ENCODE measurements at regions not wholly inside any gene's neighbourhood (a gene's known extent, or its start where the extent isn't known, plus 50 kb on each side); places are given as distances from the start of the nearest gene placed in this dataset.
"Not testable (repeated sequence)": the region's sequence is repeated elsewhere in the genome, so short reads cannot be mapped to it uniquely, and the experiment has no call there.

GRCh38 chr11:67759321-67759720 lies 84.9 kb upstream of the ALDH3B2 start:
- H3K4me3 ChIP-seq (replicated peaks in 1 of 3; ENCODE audit: insufficient read depth in 1 of 3, low read depth in 1 of 3, low read length in 3 of 3); POLR2A ChIA-PET; CTCF ChIA-PET; H3K79me2 ChIP-seq (ENCODE audit: control insufficient read depth, insufficient read depth, low read length); H3K36me3 ChIP-seq (ENCODE audit: control insufficient read depth in 2 of 2, extremely low read depth in 1 of 2, insufficient read depth in 2 of 2, low read length in 2 of 2); H3K27ac ChIP-seq (ENCODE audit: insufficient read depth, low read depth, low read length); BruUV-seq (replicated peaks); H4K20me1 ChIP-seq (replicated peaks; ENCODE audit: control insufficient read depth, extremely low read depth, insufficient read depth, low read length); dilution Hi-C loops (cut with MboI; ENCODE audit: extremely low pct_ligation_motif_present, low sequenced_read_pairs); H2AFZ ChIP-seq (ENCODE audit: low read depth, low read length); H3K9me1 ChIP-seq (replicated peaks; ENCODE audit: control insufficient read depth, extremely low read depth, insufficient read depth, low read length); DNase-seq (ENCODE audit: low read depth, low spot score); H3K4me1 ChIP-seq (ENCODE audit: control insufficient read depth, extremely low read depth, insufficient read depth, low read length); FAIRE-seq; intact Hi-C loops (cut with micrococcal nuclease); H3K27me3 ChIP-seq (ENCODE audit: control insufficient read depth in 2 of 2, insufficient read depth in 2 of 2, low read length in 2 of 2); H3K9me3 ChIP-seq (replicated peaks; ENCODE audit: control insufficient read depth, insufficient read depth, low read length); H3K9ac ChIP-seq (replicated peaks; ENCODE audit: extremely low read depth, insufficient read depth, low read length); H3K4me2 ChIP-seq (ENCODE audit: insufficient read depth, low read length): not testable (repeated sequence)

- H4K20me1 ChIP-seq (replicated peaks; ENCODE audit: control insufficient read depth, extremely low read depth, insufficient read depth, low read length); FAIRE-seq; dilution Hi-C loops (cut with MboI; ENCODE audit: extremely low pct_ligation_motif_present, low sequenced_read_pairs); H3K27ac ChIP-seq (ENCODE audit: insufficient read depth, low read depth, low read length); BruUV-seq (replicated peaks); POLR2A ChIA-PET; H3K9me1 ChIP-seq (replicated peaks; ENCODE audit: control insufficient read depth, extremely low read depth, insufficient read depth, low read length); H2AFZ ChIP-seq (ENCODE audit: low read depth, low read length); CTCF ChIA-PET; H3K4me1 ChIP-seq (ENCODE audit: control insufficient read depth, extremely low read depth, insufficient read depth, low read length); DNase-seq (ENCODE audit: low read depth, low spot score); H3K9ac ChIP-seq (replicated peaks; ENCODE audit: extremely low read depth, insufficient read depth, low read length); H3K79me2 ChIP-seq (ENCODE audit: control insufficient read depth, insufficient read depth, low read length); H3K27me3 ChIP-seq (ENCODE audit: control insufficient read depth in 2 of 2, insufficient read depth in 2 of 2, low read length in 2 of 2); H3K4me3 ChIP-seq (replicated peaks in 1 of 3; ENCODE audit: insufficient read depth in 1 of 3, low read depth in 1 of 3, low read length in 3 of 3); intact Hi-C loops (cut with micrococcal nuclease); H3K4me2 ChIP-seq (ENCODE audit: insufficient read depth, low read length); H3K9me3 ChIP-seq (replicated peaks; ENCODE audit: control insufficient read depth, insufficient read depth, low read length); H3K36me3 ChIP-seq (ENCODE audit: control insufficient read depth in 2 of 2, extremely low read depth in 1 of 2, insufficient read depth in 2 of 2, low read length in 2 of 2): not testable (repeated sequence)
These were observed 84.0 kb upstream of the ALDH3B2 start for GRCh38 chr11:67758467-67758866.

DNA sequence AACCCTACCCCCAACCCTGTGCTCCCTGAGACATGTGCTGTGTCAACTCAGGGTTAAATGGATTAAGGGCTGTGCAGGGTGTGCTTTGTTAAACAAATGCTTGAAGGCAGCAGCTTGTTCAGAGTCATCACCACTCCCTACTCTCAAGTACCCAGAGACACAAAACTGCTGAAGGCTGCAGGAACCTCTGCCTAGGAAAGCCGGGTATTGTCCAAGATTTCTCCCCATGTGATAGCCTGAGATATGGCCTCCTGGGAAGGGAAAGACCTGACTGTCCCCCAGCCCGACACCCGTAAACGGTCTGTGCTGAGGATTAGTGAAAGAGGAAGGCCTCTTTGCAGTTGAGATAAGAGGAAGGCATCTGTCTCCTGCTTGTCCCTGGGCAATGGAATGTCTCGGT lies 83.6 kb upstream of the ALDH3B2 start:
- H3K27me3 ChIP-seq (ENCODE audit: control insufficient read depth in 2 of 2, insufficient read depth in 2 of 2, low read length in 2 of 2); H2AFZ ChIP-seq (ENCODE audit: low read depth, low read length); POLR2A ChIA-PET; H3K9me3 ChIP-seq (replicated peaks; ENCODE audit: control insufficient read depth, insufficient read depth, low read length); FAIRE-seq; H3K4me1 ChIP-seq (ENCODE audit: control insufficient read depth, extremely low read depth, insufficient read depth, low read length); H3K9ac ChIP-seq (replicated peaks; ENCODE audit: extremely low read depth, insufficient read depth, low read length); dilution Hi-C loops (cut with MboI; ENCODE audit: extremely low pct_ligation_motif_present, low sequenced_read_pairs); DNase-seq (ENCODE audit: low read depth, low spot score); H3K27ac ChIP-seq (ENCODE audit: insufficient read depth, low read depth, low read length); H3K4me2 ChIP-seq (ENCODE audit: insufficient read depth, low read length); CTCF ChIA-PET; H3K79me2 ChIP-seq (ENCODE audit: control insufficient read depth, insufficient read depth, low read length); BruUV-seq (replicated peaks); H3K4me3 ChIP-seq (replicated peaks in 1 of 3; ENCODE audit: insufficient read depth in 1 of 3, low read depth in 1 of 3, low read length in 3 of 3); intact Hi-C loops (cut with micrococcal nuclease); H3K9me1 ChIP-seq (replicated peaks; ENCODE audit: control insufficient read depth, extremely low read depth, insufficient read depth, low read length); H3K36me3 ChIP-seq (ENCODE audit: control insufficient read depth in 2 of 2, extremely low read depth in 1 of 2, insufficient read depth in 2 of 2, low read length in 2 of 2); H4K20me1 ChIP-seq (replicated peaks; ENCODE audit: control insufficient read depth, extremely low read depth, insufficient read depth, low read length): not testable (repeated sequence)

GRCh38 chr11:67753820-67754219 lies 79.4 kb upstream of the ALDH3B2 start:
- H2AFZ ChIP-seq (ENCODE audit: low read depth, low read length); intact Hi-C loops (cut with micrococcal nuclease); H3K27me3 ChIP-seq (ENCODE audit: control insufficient read depth in 2 of 2, insufficient read depth in 2 of 2, low read length in 2 of 2); H3K79me2 ChIP-seq (ENCODE audit: control insufficient read depth, insufficient read depth, low read length); BruUV-seq (replicated peaks); DNase-seq (ENCODE audit: low read depth, low spot score); CTCF ChIA-PET; H3K36me3 ChIP-seq (ENCODE audit: control insufficient read depth in 2 of 2, extremely low read depth in 1 of 2, insufficient read depth in 2 of 2, low read length in 2 of 2); H3K4me3 ChIP-seq (replicated peaks in 1 of 3; ENCODE audit: insufficient read depth in 1 of 3, low read depth in 1 of 3, low read length in 3 of 3); H3K4me2 ChIP-seq (ENCODE audit: insufficient read depth, low read length); H3K9me3 ChIP-seq (replicated peaks; ENCODE audit: control insufficient read depth, insufficient read depth, low read length); H3K9ac ChIP-seq (replicated peaks; ENCODE audit: extremely low read depth, insufficient read depth, low read length); POLR2A ChIA-PET; dilution Hi-C loops (cut with MboI; ENCODE audit: extremely low pct_ligation_motif_present, low sequenced_read_pairs); H3K27ac ChIP-seq (ENCODE audit: insufficient read depth, low read depth, low read length); FAIRE-seq; H3K9me1 ChIP-seq (replicated peaks; ENCODE audit: control insufficient read depth, extremely low read depth, insufficient read depth, low read length); H3K4me1 ChIP-seq (ENCODE audit: control insufficient read depth, extremely low read depth, insufficient read depth, low read length); H4K20me1 ChIP-seq (replicated peaks; ENCODE audit: control insufficient read depth, extremely low read depth, insufficient read depth, low read length): not testable (repeated sequence)
